GM23248 (cell line): ENCODE measurements at regions not wholly inside any gene's neighbourhood (a gene's known extent, or its start where the extent isn't known, plus 50 kb on each side); places are given as distances from the start of the nearest gene placed in this dataset. TPM values are rescaled to one million over a fixed set of nuclear protein-coding genes. Genes with fewer than 3 reads are reported as not detected.

ENCODE experiments used
- DNase-seq: peaks from one replicate; pipeline ENCODE4 v3.0.0-alpha.2; 2015
- H2AFZ ChIP-seq: fragments of 200-600 bp; sonication (generic); 2 replicates; pipeline ENCODE4 v1.6.1; 2016; ENCODE audit warnings: antibody characterized with exemption
- H3F3A ChIP-seq: fragments of 200-600 bp; sonication (generic); 2 replicates; pipeline ENCODE4 v1.6.1; 2016; ENCODE audit warnings: mild to moderate bottlenecking, antibody characterized with exemption, mixed run types; ENCODE audit not compliant: insufficient read depth
- H3K27ac ChIP-seq: fragments of 200-600 bp; sonication (generic); 2 replicates; pipeline ENCODE4 v1.5.1; 2016; ENCODE audit warnings: mild to moderate bottlenecking
- H3K27me3 ChIP-seq: fragments of 200-600 bp; sonication (generic); replicated peaks from 2 replicates; pipeline ENCODE4 v1.6.1; 2016; ENCODE audit warnings: mild to moderate bottlenecking; ENCODE audit not compliant: insufficient read depth
- H3K36me3 ChIP-seq: fragments of 200-600 bp; sonication (generic); 2 replicates; pipeline ENCODE4 v1.6.1; 2016; ENCODE audit warnings: low read depth, mild to moderate bottlenecking
- H3K4me1 ChIP-seq: fragments of 200-600 bp; sonication (generic); 2 replicates; pipeline ENCODE4 v1.6.1; 2016; ENCODE audit warnings: mild to moderate bottlenecking; ENCODE audit not compliant: insufficient read depth
- H3K4me2 ChIP-seq: fragments of 200-600 bp; sonication (generic); one replicate; pipeline ENCODE4 v1.6.1; 2016; ENCODE audit warnings: mild to moderate bottlenecking; ENCODE audit not compliant: unreplicated experiment
- H3K4me3 ChIP-seq: fragments of 200-600 bp; sonication (generic); 2 replicates; pipeline ENCODE4 v1.5.1; 2016; ENCODE audit warnings: mild to moderate bottlenecking
- H3K79me2 ChIP-seq: fragments of 200-600 bp; sonication (generic); 2 replicates; pipeline ENCODE4 v1.6.1; 2016; ENCODE audit warnings: mild to moderate bottlenecking; ENCODE audit not compliant: insufficient read depth
- H3K9ac ChIP-seq: fragments of 200-600 bp; sonication (generic); 2 replicates; pipeline ENCODE4 v1.6.1; 2016; ENCODE audit warnings: mild to moderate bottlenecking
- H3K9me2 ChIP-seq: fragments of 200-600 bp; sonication (generic); 2 replicates; pipeline ENCODE4 v1.6.1; 2016; ENCODE audit warnings: mixed run types, mild to moderate bottlenecking, moderate library complexity; ENCODE audit not compliant: insufficient read depth
- H3K9me3 ChIP-seq: fragments of 200-600 bp; sonication (generic); one replicate; pipeline ENCODE4 v1.6.1; 2017; ENCODE audit warnings: low read depth
- H4K20me1 ChIP-seq: fragments of 200-600 bp; sonication (generic); 2 replicates; pipeline ENCODE4 v1.6.0; 2016; ENCODE audit not compliant: insufficient read depth
- EZH2 ChIP-seq: fragments of 200-600 bp; sonication (generic); IDR thresholded peaks from 2 replicates; pipeline ENCODE4 v1.6.1; 2018; ENCODE audit warnings: antibody characterized with exemption, mild to moderate bottlenecking; ENCODE audit not compliant: insufficient read depth, poor library complexity, severe bottlenecking
- EZH2phosphoT487 ChIP-seq: fragments of 200-600 bp; sonication (generic); IDR thresholded peaks from 2 replicates; pipeline ENCODE4 v1.6.1; 2018; ENCODE audit warnings: antibody characterized with exemption, moderate library complexity, mild to moderate bottlenecking, low read depth; ENCODE audit not compliant: insufficient read depth
- WGBS, 2 experiments: methylation state at CpG; one replicate each; pipeline ENCODE4 v1.1.6; 2015 to 2017; ENCODE audit warnings: low lambda C conversion rate in 2 of 2, low coverage in 1 of 2; ENCODE audit errors: missing lambda C conversion rate in 2 of 2; 5-methylcytosine and 5-hydroxymethylcytosine counted together
- in situ Hi-C: fragments of 300-500 bp; cut with MboI; formaldehyde crosslinking; loops from 2 replicates; pipeline ENCODE4 v1.15.0; 2020
- small RNA-seq: library from RNA; depleted of rRNA; stranded (forward); fragments of <200 nt; gene quantifications from one replicate; pipeline ENCODE3, GENCODE V24; 2014; ENCODE audit warnings: low read depth, low replicate concordance

- H3K9me3 ChIP-seq: no peaks in the 10 kb centered on the region
- H2AFZ ChIP-seq: no peak overlapping the region
- no peak overlapping the region for H3K9ac ChIP-seq
- no peaks in the 10 kb centered on the region for H4K20me1 ChIP-seq
- no peak overlapping the region for H3K4me2 ChIP-seq
- no peaks in the 10 kb centered on the region for H3K79me2 ChIP-seq
- in situ Hi-C loops: no loop called here
- TF ChIP-seq EZH2phosphoT487 (no peak), EZH2 (no peak)
- H3K4me3 ChIP-seq: no peak overlapping the region
- 4 to 5% methylated on average over 2 of the region's 2 CpGs for WGBS, 2 experiments
- no peaks in the 10 kb centered on the region for H3K36me3 ChIP-seq
- DNase-seq: no peak
- no peaks in the 10 kb centered on the region for H3K9me2 ChIP-seq
- H3K27me3 ChIP-seq: no peaks in the 10 kb centered on the region
- H3K27ac ChIP-seq: no peak overlapping the region
- H3F3A ChIP-seq: no peaks in the 10 kb centered on the region
- H3K4me1 ChIP-seq: no peaks in the 10 kb centered on the region
Observed at GRCh38 chr10:84088626-84089025, 50.7 kb upstream of the GHITM start.

GRCh38 chr10:84089162-84089561 is 50.1 kb upstream of the GHITM start:
- Histone ChIP-seq H3K79me2 (no peaks in the 10 kb centered on the region), H2AFZ (no peak overlapping the region), H3K4me2 (no peak overlapping the region), H3K9me3 (no peaks in the 10 kb centered on the region), H4K20me1 (no peaks in the 10 kb centered on the region), H3K27ac (no peak overlapping the region), H3F3A (no peaks in the 10 kb centered on the region), H3K9ac (no peak overlapping the region), H3K36me3 (no peaks in the 10 kb centered on the region), H3K9me2 (no peaks in the 10 kb centered on the region), H3K4me3 (no peak overlapping the region), H3K27me3 (no peaks in the 10 kb centered on the region), H3K4me1 (no peaks in the 10 kb centered on the region)
- 1 to 9% methylated on average over 2 of the region's 2 CpGs for WGBS, 2 experiments
- TF ChIP-seq EZH2phosphoT487 (no peak), EZH2 (no peak)
- no peak for DNase-seq
- in situ Hi-C loops: no loop called here

Small RNA genes in the stretch of these regions (small RNA-seq; reads per million reads assigned to genes)
- gene RNU1-65P: not detected
- gene RNU6-129P: not detected
- not detected for gene RNU6-478P
